ENCODE measurements at regions not wholly inside any gene's neighbourhood (a gene's known extent, or its start where the extent isn't known, plus 50 kb on each side); places are given as distances from the start of the nearest gene placed in this dataset.

GRCh38 chr5:124206540-124206939 lies 539.9 kb downstream of the ZNF608 start:
- TF ChIP-seq, protein P1, sequence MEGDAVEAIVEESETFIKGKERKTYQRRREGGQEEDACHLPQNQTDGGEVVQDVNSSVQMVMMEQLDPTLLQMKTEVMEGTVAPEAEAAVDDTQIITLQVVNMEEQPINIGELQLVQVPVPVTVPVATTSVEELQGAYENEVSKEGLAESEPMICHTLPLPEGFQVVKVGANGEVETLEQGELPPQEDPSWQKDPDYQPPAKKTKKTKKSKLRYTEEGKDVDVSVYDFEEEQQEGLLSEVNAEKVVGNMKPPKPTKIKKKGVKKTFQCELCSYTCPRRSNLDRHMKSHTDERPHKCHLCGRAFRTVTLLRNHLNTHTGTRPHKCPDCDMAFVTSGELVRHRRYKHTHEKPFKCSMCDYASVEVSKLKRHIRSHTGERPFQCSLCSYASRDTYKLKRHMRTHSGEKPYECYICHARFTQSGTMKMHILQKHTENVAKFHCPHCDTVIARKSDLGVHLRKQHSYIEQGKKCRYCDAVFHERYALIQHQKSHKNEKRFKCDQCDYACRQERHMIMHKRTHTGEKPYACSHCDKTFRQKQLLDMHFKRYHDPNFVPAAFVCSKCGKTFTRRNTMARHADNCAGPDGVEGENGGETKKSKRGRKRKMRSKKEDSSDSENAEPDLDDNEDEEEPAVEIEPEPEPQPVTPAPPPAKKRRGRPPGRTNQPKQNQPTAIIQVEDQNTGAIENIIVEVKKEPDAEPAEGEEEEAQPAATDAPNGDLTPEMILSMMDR (IDR thresholded peaks at IDR 0.05), result no peak
- TF ChIP-seq POLR2A (IDR thresholded peaks at IDR 0.05) (no peak), EP300 (IDR thresholded peaks at IDR 0.05) (no peak), POLR2AphosphoS5 (IDR thresholded peaks at IDR 0.05) (no peak)
